ENCODE measurements at regions not wholly inside any gene's neighbourhood (a gene's known extent, or its start where the extent isn't known, plus 50 kb on each side); places are given as distances from the start of the nearest gene placed in this dataset.
"Not testable (repeated sequence)": the region's sequence is repeated elsewhere in the genome, so short reads cannot be mapped to it uniquely, and the experiment has no call there.

DNA sequence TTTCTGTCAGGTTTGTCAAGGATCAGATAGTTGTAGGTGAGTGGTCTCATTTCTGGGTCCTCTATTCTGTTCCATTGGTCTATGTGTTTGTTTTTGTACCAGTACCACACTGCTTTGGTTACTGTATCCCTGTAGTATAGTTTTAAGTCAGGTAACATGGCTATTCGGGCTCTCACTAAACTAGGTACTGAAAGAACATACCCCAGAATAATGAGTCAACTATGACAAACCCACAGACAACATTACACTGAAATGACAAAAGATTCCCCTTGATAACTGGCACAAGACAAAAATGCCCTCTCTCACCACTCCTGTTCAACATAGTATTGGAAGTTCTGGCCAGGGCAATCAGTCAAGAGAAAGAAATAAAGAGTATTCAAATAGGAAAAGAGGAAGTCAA is 535.3 kb upstream of the CYLC2 start:
- Mint-ChIP-seq H3K27ac (no peak overlapping the region), H3K4me1 (no peaks in the 10 kb centered on the region), H3K9me3 (peaks cover 2% of the 10 kb centered on the region), H3K4me3 (no peak overlapping the region), H3K36me3 (ENCODE audit: low read depth) (no peaks in the 10 kb centered on the region), H3K27me3 (no peaks in the 10 kb centered on the region)
- no peak for DNase-seq
- POLR2A ChIA-PET = no interaction called here
- CTCF ChIA-PET = no interaction called here

GRCh38 chr9:102456562-102456961 is 538.6 kb upstream of the CYLC2 start:
- no peaks in the 10 kb centered on the region for H3K4me1 Mint-ChIP-seq
- DNase-seq = no peak
- H3K27ac Mint-ChIP-seq = no peak overlapping the region
- ChIA-PET POLR2A (no interaction called here), CTCF (no interaction called here)
- H3K9me3 Mint-ChIP-seq = peaks cover 5% of the 10 kb centered on the region
- no peak overlapping the region for H3K4me3 Mint-ChIP-seq
- H3K36me3 Mint-ChIP-seq (ENCODE audit: low read depth) = no peaks in the 10 kb centered on the region
- H3K27me3 Mint-ChIP-seq = no peaks in the 10 kb centered on the region

DNA sequence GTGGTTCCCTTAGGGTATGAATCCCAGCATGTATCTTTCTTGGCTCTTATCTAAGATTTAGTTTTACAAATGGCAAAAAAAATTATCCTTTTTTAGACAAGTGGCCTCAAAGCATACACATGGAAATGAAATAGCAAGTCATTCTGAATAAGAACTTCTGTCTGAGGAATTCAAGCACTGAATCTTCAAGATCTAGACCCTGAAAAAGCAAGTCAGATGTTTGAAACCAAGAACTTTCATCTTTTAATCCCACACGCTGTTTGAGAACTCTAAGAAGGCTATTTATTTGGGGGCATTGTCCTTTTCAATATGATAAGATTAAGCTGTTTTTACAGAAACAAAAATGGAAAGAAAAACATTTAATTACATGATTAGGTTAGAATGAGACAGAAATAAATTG is 549.2 kb upstream of the CYLC2 start:
- no peaks in the 10 kb centered on the region for H3K27me3 Mint-ChIP-seq
- no peak for DNase-seq
- H3K36me3 Mint-ChIP-seq (ENCODE audit: low read depth) = no peaks in the 10 kb centered on the region
- H3K27ac Mint-ChIP-seq = no peak overlapping the region
- CTCF ChIA-PET = no interaction called here
- peaks cover 2% of the 10 kb centered on the region for H3K9me3 Mint-ChIP-seq
- no peaks in the 10 kb centered on the region for H3K4me1 Mint-ChIP-seq
- no peak overlapping the region for H3K4me3 Mint-ChIP-seq
- POLR2A ChIA-PET = no interaction called here

- no peaks in the 10 kb centered on the region for H3K4me1 Mint-ChIP-seq
- POLR2A ChIA-PET = no interaction called here
- no peak overlapping the region for H3K27ac Mint-ChIP-seq
Observed at GRCh38 chr9:102445181-102445747, 549.9 kb upstream of the CYLC2 start.

GRCh38 chr9:102439583-102439982 is 555.5 kb upstream of the CYLC2 start:
- no peaks in the 10 kb centered on the region for H3K27me3 Mint-ChIP-seq
- no peak for DNase-seq
- no peaks in the 10 kb centered on the region for H3K36me3 Mint-ChIP-seq (ENCODE audit: low read depth)
- ChIA-PET CTCF (no interaction called here), POLR2A (no interaction called here)
- no peak overlapping the region for H3K4me3 Mint-ChIP-seq
- H3K27ac Mint-ChIP-seq = no peak overlapping the region
- H3K9me3 Mint-ChIP-seq = peaks cover 4% of the 10 kb centered on the region
- no peaks in the 10 kb centered on the region for H3K4me1 Mint-ChIP-seq

More at GRCh38 chr9:102445181-102445747, 549.9 kb upstream of the CYLC2 start:
- no peak for DNase-seq
- no peaks in the 10 kb centered on the region for H3K27me3 Mint-ChIP-seq
- H3K36me3 Mint-ChIP-seq (ENCODE audit: low read depth) = no peaks in the 10 kb centered on the region
- peaks cover 2% of the 10 kb centered on the region for H3K9me3 Mint-ChIP-seq
- CTCF ChIA-PET = no interaction called here
- no peak overlapping the region for H3K4me3 Mint-ChIP-seq

DNA sequence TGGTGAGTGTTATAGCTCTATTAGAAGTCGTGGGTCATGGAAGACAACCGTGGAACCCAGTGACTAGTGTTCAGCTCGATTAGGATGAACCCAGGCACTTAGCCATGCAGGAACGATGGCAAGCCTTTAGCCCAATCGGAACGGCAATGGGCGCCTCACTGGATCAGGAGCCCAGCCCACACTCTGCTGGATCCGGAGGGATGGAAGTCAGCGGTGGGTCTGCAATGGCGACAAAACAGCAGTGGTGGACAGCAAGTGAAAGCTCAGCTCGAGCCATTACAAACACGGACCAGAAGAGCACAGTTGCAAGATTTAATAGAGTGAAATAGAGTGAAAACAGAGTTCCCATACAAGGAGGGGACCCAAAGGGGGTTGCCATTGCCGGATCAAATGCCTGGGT is 558.5 kb upstream of the CYLC2 start:
- CTCF ChIA-PET; H3K4me1 Mint-ChIP-seq; POLR2A ChIA-PET; H3K27me3 Mint-ChIP-seq; H3K9me3 Mint-ChIP-seq; H3K36me3 Mint-ChIP-seq (ENCODE audit: low read depth); DNase-seq; H3K27ac Mint-ChIP-seq; H3K4me3 Mint-ChIP-seq: not testable (repeated sequence)

- Mint-ChIP-seq H3K36me3 (ENCODE audit: low read depth) (no peaks in the 10 kb centered on the region), H3K4me3 (no peak overlapping the region), H3K9me3 (peaks cover 6% of the 10 kb centered on the region), H3K4me1 (no peaks in the 10 kb centered on the region), H3K27me3 (no peaks in the 10 kb centered on the region), H3K27ac (no peak overlapping the region)
- POLR2A ChIA-PET = no interaction called here
- CTCF ChIA-PET = no interaction called here
- no peak for DNase-seq
Observed at GRCh38 chr9:102435427-102435826, 559.7 kb upstream of the CYLC2 start.

- DNase-seq = no peak
- Mint-ChIP-seq H3K27ac (no peak overlapping the region), H3K4me3 (no peak overlapping the region), H3K4me1 (no peaks in the 10 kb centered on the region), H3K9me3 (peaks cover 6% of the 10 kb centered on the region), H3K36me3 (ENCODE audit: low read depth) (no peaks in the 10 kb centered on the region), H3K27me3 (no peaks in the 10 kb centered on the region)
- CTCF ChIA-PET = no interaction called here
- POLR2A ChIA-PET = no interaction called here
Observed at GRCh38 chr9:102434545-102434944, 560.6 kb upstream of the CYLC2 start.

DNA sequence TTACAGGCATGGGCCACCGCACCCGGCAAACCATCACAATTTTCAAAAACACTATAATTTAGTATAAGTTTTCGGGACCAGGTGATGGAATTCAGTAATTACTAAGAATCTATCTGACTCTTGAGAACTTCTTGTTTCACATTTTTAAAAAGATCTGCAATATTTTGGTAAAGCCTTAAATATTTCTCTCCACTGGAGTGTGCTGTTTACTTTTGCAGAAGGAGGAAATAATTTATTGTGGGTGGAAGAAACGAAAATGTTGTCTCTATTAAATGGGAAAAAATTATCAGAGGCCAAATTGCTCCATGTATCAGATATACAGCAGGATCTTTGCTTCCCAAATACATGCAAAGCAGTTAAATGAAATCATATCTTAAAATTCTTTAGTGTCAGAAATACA is 566.8 kb upstream of the CYLC2 start:
- no peak for DNase-seq
- no peaks in the 10 kb centered on the region for H3K36me3 Mint-ChIP-seq (ENCODE audit: low read depth)
- H3K4me3 Mint-ChIP-seq = no peak overlapping the region
- ChIA-PET CTCF (no interaction called here), POLR2A (no interaction called here)
- no peaks in the 10 kb centered on the region for H3K27me3 Mint-ChIP-seq
- no peaks in the 10 kb centered on the region for H3K4me1 Mint-ChIP-seq
- peaks cover 5% of the 10 kb centered on the region for H3K9me3 Mint-ChIP-seq
- H3K27ac Mint-ChIP-seq = no peak overlapping the region

GRCh38 chr9:102416251-102416650 is 578.9 kb upstream of the CYLC2 start:
- DNase-seq; H3K27ac Mint-ChIP-seq; POLR2A ChIA-PET; H3K36me3 Mint-ChIP-seq (ENCODE audit: low read depth); H3K27me3 Mint-ChIP-seq; H3K4me1 Mint-ChIP-seq; CTCF ChIA-PET; H3K4me3 Mint-ChIP-seq: not testable (repeated sequence)
- peaks cover 28% of the 10 kb centered on the region for H3K9me3 Mint-ChIP-seq

- Mint-ChIP-seq H3K4me1 (no peaks in the 10 kb centered on the region), H3K36me3 (ENCODE audit: low read depth) (no peaks in the 10 kb centered on the region), H3K27ac (no peak overlapping the region), H3K27me3 (no peaks in the 10 kb centered on the region), H3K4me3 (no peak overlapping the region), H3K9me3 (peaks cover 7% of the 10 kb centered on the region)
- CTCF ChIA-PET = no interaction called here
- POLR2A ChIA-PET = no interaction called here
- DNase-seq = no peak
Observed at GRCh38 chr9:102405218-102405867, 589.8 kb upstream of the CYLC2 start.

DNA sequence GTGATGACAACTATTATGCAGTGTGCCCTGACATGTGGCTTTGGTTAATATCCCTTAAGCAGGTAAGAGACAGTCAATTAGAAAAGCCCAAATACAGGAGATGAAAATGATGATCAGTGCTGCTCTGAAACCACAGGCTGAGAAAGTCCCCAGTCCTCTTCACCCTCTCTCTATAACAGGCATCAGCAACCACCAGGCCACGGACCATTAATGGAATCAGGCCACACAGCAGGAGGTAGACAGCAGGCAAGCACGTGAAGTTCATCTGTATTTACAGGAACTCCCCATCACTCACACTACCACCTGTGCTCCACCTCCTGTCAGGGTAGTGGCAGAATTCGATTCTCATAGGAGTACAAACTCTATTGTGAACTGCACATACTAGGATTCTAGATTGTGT is 591.6 kb upstream of the CYLC2 start:
- Mint-ChIP-seq H3K36me3 (ENCODE audit: low read depth) (no peaks in the 10 kb centered on the region), H3K9me3 (peaks cover 7% of the 10 kb centered on the region), H3K4me1 (no peaks in the 10 kb centered on the region), H3K4me3 (no peak overlapping the region), H3K27ac (no peak overlapping the region), H3K27me3 (no peaks in the 10 kb centered on the region)
- DNase-seq = no peak
- ChIA-PET POLR2A (no interaction called here), CTCF (no interaction called here)

DNA sequence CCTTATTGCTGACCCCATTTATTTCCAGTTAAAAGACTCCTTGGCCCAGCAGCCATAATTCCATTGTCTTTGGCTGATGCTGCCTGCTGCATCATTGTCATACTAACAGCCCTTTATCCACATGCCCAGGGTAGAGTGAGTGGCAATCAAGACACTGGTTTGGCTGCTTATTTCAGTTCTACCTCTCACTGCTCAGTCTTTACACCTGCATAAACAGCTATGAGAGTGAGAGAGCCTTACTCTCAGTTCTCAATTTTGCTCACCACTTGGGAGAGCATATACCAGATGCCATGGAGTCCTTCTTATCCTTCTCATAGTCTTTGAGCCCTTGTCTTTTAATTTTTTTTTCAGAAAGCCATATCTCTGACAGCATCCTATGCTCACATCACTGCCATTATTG is 596.9 kb upstream of the CYLC2 start:
- H3K27ac Mint-ChIP-seq = no peak overlapping the region

GRCh38 chr9:102385620-102386019 is 609.5 kb upstream of the CYLC2 start:
- CTCF ChIA-PET; H3K27me3 Mint-ChIP-seq; H3K4me3 Mint-ChIP-seq; H3K9me3 Mint-ChIP-seq; POLR2A ChIA-PET; DNase-seq; H3K27ac Mint-ChIP-seq; H3K36me3 Mint-ChIP-seq (ENCODE audit: low read depth); H3K4me1 Mint-ChIP-seq: not testable (repeated sequence)

More for the DNA sequence above, 596.9 kb upstream of the CYLC2 start:
- ChIA-PET CTCF (no interaction called here), POLR2A (no interaction called here)
- H3K27me3 Mint-ChIP-seq = no peaks in the 10 kb centered on the region
- no peaks in the 10 kb centered on the region for H3K36me3 Mint-ChIP-seq (ENCODE audit: low read depth)
- DNase-seq = no peak
- H3K9me3 Mint-ChIP-seq = peaks cover 5% of the 10 kb centered on the region
- no peaks in the 10 kb centered on the region for H3K4me1 Mint-ChIP-seq
- H3K4me3 Mint-ChIP-seq = no peak overlapping the region
